H9 (cell line): ENCODE measurements at regions not wholly inside any gene's neighbourhood (a gene's known extent, or its start where the extent isn't known, plus 50 kb on each side); places are given as distances from the start of the nearest gene placed in this dataset.

ENCODE experiments used
- DNase-seq: peaks from one replicate; pipeline ENCODE4 v3.0.0-alpha.2; 2017
- H2AFZ ChIP-seq: one replicate; pipeline ENCODE4 v1.6.1; 2013; ENCODE audit warnings: mild to moderate bottlenecking, low read length, control low read depth, moderate library complexity
- H2AK5ac ChIP-seq: 2 replicates; pipeline ENCODE4 v1.6.1; 2013; ENCODE audit warnings: low read length, control low read depth, mixed read lengths; ENCODE audit not compliant: insufficient read length
- H2BK120ac ChIP-seq: one replicate; pipeline ENCODE4 v1.6.1; 2013; ENCODE audit warnings: low read depth, mild to moderate bottlenecking, low read length, control low read depth, inconsistent platforms; ENCODE audit not compliant: poor library complexity, severe bottlenecking
- H2BK12ac ChIP-seq: 2 replicates; pipeline ENCODE4 v1.6.1; 2013; ENCODE audit warnings: low read length, control low read depth, mixed read lengths, low read depth; ENCODE audit not compliant: insufficient read length
- H2BK15ac ChIP-seq: 2 replicates; pipeline ENCODE4 v1.6.1; 2013; ENCODE audit warnings: low read depth, low read length, control low read depth
- H2BK20ac ChIP-seq: one replicate; pipeline ENCODE4 v1.6.1; 2013; ENCODE audit warnings: low read depth, mild to moderate bottlenecking, low read length, control low read depth, inconsistent platforms; ENCODE audit not compliant: poor library complexity, severe bottlenecking
- H2BK5ac ChIP-seq: 2 replicates; pipeline ENCODE4 v1.6.1; 2013; ENCODE audit warnings: low read length, control low read depth, mixed read lengths; ENCODE audit not compliant: insufficient read length
- H3K14ac ChIP-seq: 2 replicates; pipeline ENCODE4 v1.6.1; 2013; ENCODE audit warnings: low read length, control low read depth; ENCODE audit not compliant: insufficient read depth
- H3K18ac ChIP-seq: 2 replicates; pipeline ENCODE4 v1.6.1; 2013; ENCODE audit warnings: low read depth, mild to moderate bottlenecking, mixed read lengths, low read length, control low read depth; ENCODE audit not compliant: insufficient read length
- H3K23ac ChIP-seq: 2 replicates; pipeline ENCODE4 v1.6.1; 2013; ENCODE audit warnings: low read length, control low read depth, mixed read lengths, low read depth; ENCODE audit not compliant: insufficient read length
- H3K23me2 ChIP-seq: 2 replicates; pipeline ENCODE4 v1.6.1; 2013; ENCODE audit warnings: low read depth, mild to moderate bottlenecking, mixed read lengths, low read length, control low read depth; ENCODE audit not compliant: insufficient read length, poor library complexity, severe bottlenecking
- H3K27ac ChIP-seq: 2 replicates; pipeline ENCODE4 v1.5.1; 2013; ENCODE audit warnings: low read length, control low read depth, mixed read lengths, low read depth; ENCODE audit not compliant: insufficient read length
- H3K27me3 ChIP-seq: 2 replicates; pipeline ENCODE4 v1.6.1; 2013; ENCODE audit warnings: low read length, control low read depth, inconsistent platforms; ENCODE audit not compliant: insufficient read depth
- H3K4ac ChIP-seq: 2 replicates; pipeline ENCODE4 v1.6.1; 2013; ENCODE audit warnings: low read depth, mild to moderate bottlenecking, control low read depth, inconsistent platforms, low read length, moderate library complexity
- H3K4me1 ChIP-seq: 2 replicates; pipeline ENCODE4 v1.6.1; 2013; ENCODE audit warnings: low read length, control low read depth, inconsistent platforms; ENCODE audit not compliant: insufficient read depth
- H3K4me2 ChIP-seq: 2 replicates; pipeline ENCODE4 v1.6.1; 2013; ENCODE audit warnings: low read length, control low read depth, mixed read lengths; ENCODE audit not compliant: insufficient read length, insufficient read depth
- H3K56ac ChIP-seq: 2 replicates; pipeline ENCODE4 v1.6.1; 2013; ENCODE audit warnings: low read depth, mild to moderate bottlenecking, mixed read lengths, low read length, control low read depth; ENCODE audit not compliant: insufficient read length
- H3K79me1 ChIP-seq: 2 replicates; pipeline ENCODE4 v1.6.1; 2013; ENCODE audit warnings: low read depth, mild to moderate bottlenecking, moderate library complexity, low read length, control low read depth, inconsistent platforms; ENCODE audit not compliant: insufficient read depth, poor library complexity, severe bottlenecking
- H3K79me2 ChIP-seq: 2 replicates; pipeline ENCODE4 v1.6.1; 2013; ENCODE audit warnings: low read length, control low read depth, inconsistent platforms; ENCODE audit not compliant: insufficient read depth
- H3K9ac ChIP-seq: 2 replicates; pipeline ENCODE4 v1.6.1; 2013; ENCODE audit warnings: low read length, control low read depth, mixed read lengths; ENCODE audit not compliant: insufficient read length; ENCODE audit errors: extremely low read depth
- H3K9me3 ChIP-seq: one replicate; pipeline ENCODE4 v1.6.1; 2013; ENCODE audit warnings: low read depth, low read length, inconsistent platforms; ENCODE audit not compliant: control insufficient read depth
- H3T11ph ChIP-seq: one replicate; pipeline ENCODE4 v1.6.1; 2013; ENCODE audit warnings: mild to moderate bottlenecking, low read length, control low read depth, inconsistent platforms
- H4K20me1 ChIP-seq: one replicate; pipeline ENCODE4 v1.6.1; 2013; ENCODE audit not compliant: control insufficient read depth, insufficient read length, insufficient read depth
- H4K5ac ChIP-seq: 2 replicates; pipeline ENCODE4 v1.6.1; 2013; ENCODE audit warnings: low read depth, mild to moderate bottlenecking, mixed read lengths, low read length, control low read depth; ENCODE audit not compliant: insufficient read length
- H4K8ac ChIP-seq: replicated peaks from 2 replicates; pipeline ENCODE4 v1.6.1; 2013; ENCODE audit warnings: low read length, control low read depth, mixed read lengths, low read depth; ENCODE audit not compliant: insufficient read length
- H4K91ac ChIP-seq: 2 replicates; pipeline ENCODE4 v1.6.1; 2013; ENCODE audit warnings: low read depth, mild to moderate bottlenecking, moderate library complexity, mixed read lengths, low read length, control low read depth; ENCODE audit not compliant: insufficient read length
- H3K27ac Mint-ChIP-seq, 3 experiments: 2 replicates in 2 of 3; 3 replicates in 1 of 3; pipeline ENCODE4 v1.8.0; 2020 to 2021; ENCODE audit warnings: mixed read lengths in 3 of 3, mild to moderate bottlenecking in 1 of 3, moderate library complexity in 1 of 3
- H3K27me3 Mint-ChIP-seq: 2 replicates; pipeline ENCODE4 v1.8.0; 2021; ENCODE audit warnings: low read depth, mild to moderate bottlenecking, moderate library complexity, mixed read lengths
- H3K36me3 Mint-ChIP-seq, 3 experiments: 2 replicates in 2 of 3; 3 replicates in 1 of 3; pipeline ENCODE4 v1.8.0; 2020 to 2021; ENCODE audit warnings: low read depth in 3 of 3, mixed read lengths in 3 of 3; ENCODE audit not compliant: insufficient read depth in 1 of 3
- H3K4me1 Mint-ChIP-seq, 2 experiments: 2 replicates each; pipeline ENCODE4 v1.8.0; 2020; ENCODE audit warnings: mixed read lengths in 2 of 2
- H3K4me3 Mint-ChIP-seq, 2 experiments: 2 replicates in 1 of 2; 3 replicates in 1 of 2; pipeline ENCODE4 v1.8.0; 2020 to 2021; ENCODE audit warnings: mild to moderate bottlenecking in 2 of 2, mixed read lengths in 2 of 2, moderate library complexity in 1 of 2
- H3K9me3 Mint-ChIP-seq, 2 experiments: 2 replicates in 1 of 2; 3 replicates in 1 of 2; pipeline ENCODE4 v1.8.0; 2020; ENCODE audit warnings: mild to moderate bottlenecking in 2 of 2, mixed read lengths in 2 of 2, moderate library complexity in 1 of 2
- WGBS: extraction: QIAGEN DNeasy Blood & Tissue Kit; methylation state at CpG from one replicate; pipeline ENCODE4 v1.1.7; 2013; ENCODE audit warnings: missing lambda C conversion rate, low lambda C conversion rate, mixed read lengths; ENCODE audit not compliant: insufficient read length; ENCODE audit errors: extremely low coverage; 5-methylcytosine and 5-hydroxymethylcytosine counted together
- TF ChIP-seq, protein P1 (sequence below): fragments of 200-600 bp; sonication (generic); conservative IDR thresholded peaks from 3 replicates; pipeline ENCODE4 v1.8.0; 2021; ENCODE audit warnings: antibody characterized with exemption, mild to moderate bottlenecking

- no peak overlapping the region for H2BK20ac ChIP-seq
- no peaks in the 10 kb centered on the region for H3K23me2 ChIP-seq
- no peak overlapping the region for H4K5ac ChIP-seq
- Mint-ChIP-seq H3K4me1 (peaks cover 8 to 10% of the 10 kb centered on the region in 2 experiments), H3K4me3 (no peak overlapping the region), H3K9me3 (no peaks in the 10 kb centered on the region; a peak in 1 of 5 replicates), H3K36me3 (no peaks in the 10 kb centered on the region), H3K27me3 (no peaks in the 10 kb centered on the region), H3K27ac (no peak overlapping the region)
- no peak overlapping the region for H3T11ph ChIP-seq
- H3K4me2 ChIP-seq, result no peak overlapping the region
- H4K8ac ChIP-seq, result no peak overlapping the region
- no peak overlapping the region for H3K9ac ChIP-seq
- H3K4ac ChIP-seq, result no peak overlapping the region
- H3K23ac ChIP-seq, result no peak overlapping the region
- no peak for DNase-seq
- no peak overlapping the region for H2BK5ac ChIP-seq
- H2BK15ac ChIP-seq, result no peak overlapping the region
- WGBS, result no CpG with 5 or more reads among the region's 2 CpGs
- no peak overlapping the region for H3K27ac ChIP-seq
- no peaks in the 10 kb centered on the region for H3K79me2 ChIP-seq
- H3K79me1 ChIP-seq, result no peaks in the 10 kb centered on the region
- TF ChIP-seq, protein P1, sequence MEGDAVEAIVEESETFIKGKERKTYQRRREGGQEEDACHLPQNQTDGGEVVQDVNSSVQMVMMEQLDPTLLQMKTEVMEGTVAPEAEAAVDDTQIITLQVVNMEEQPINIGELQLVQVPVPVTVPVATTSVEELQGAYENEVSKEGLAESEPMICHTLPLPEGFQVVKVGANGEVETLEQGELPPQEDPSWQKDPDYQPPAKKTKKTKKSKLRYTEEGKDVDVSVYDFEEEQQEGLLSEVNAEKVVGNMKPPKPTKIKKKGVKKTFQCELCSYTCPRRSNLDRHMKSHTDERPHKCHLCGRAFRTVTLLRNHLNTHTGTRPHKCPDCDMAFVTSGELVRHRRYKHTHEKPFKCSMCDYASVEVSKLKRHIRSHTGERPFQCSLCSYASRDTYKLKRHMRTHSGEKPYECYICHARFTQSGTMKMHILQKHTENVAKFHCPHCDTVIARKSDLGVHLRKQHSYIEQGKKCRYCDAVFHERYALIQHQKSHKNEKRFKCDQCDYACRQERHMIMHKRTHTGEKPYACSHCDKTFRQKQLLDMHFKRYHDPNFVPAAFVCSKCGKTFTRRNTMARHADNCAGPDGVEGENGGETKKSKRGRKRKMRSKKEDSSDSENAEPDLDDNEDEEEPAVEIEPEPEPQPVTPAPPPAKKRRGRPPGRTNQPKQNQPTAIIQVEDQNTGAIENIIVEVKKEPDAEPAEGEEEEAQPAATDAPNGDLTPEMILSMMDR, result no peak
- H2BK120ac ChIP-seq, result no peak overlapping the region
- H3K18ac ChIP-seq, result no peak overlapping the region
- H3K4me1 ChIP-seq, result no peaks in the 10 kb centered on the region; the same call in 1 of the 2 replicates
- H4K91ac ChIP-seq, result no peak overlapping the region
- no peak overlapping the region for H2BK12ac ChIP-seq
- H3K14ac ChIP-seq, result no peak overlapping the region
- no peaks in the 10 kb centered on the region for H4K20me1 ChIP-seq
- no peak overlapping the region for H2AFZ ChIP-seq
- H2AK5ac ChIP-seq, result no peak overlapping the region
- no peaks in the 10 kb centered on the region for H3K27me3 ChIP-seq
- no peak overlapping the region for H3K56ac ChIP-seq
- H3K9me3 ChIP-seq, result no peaks in the 10 kb centered on the region
Measured at GRCh38 chr2:66113988-66114625, 320.8 kb upstream of the MEIS1 start.
